IPS-18a (cell line): ENCODE measurements at regions not wholly inside any gene's neighbourhood (a gene's known extent, or its start where the extent isn't known, plus 50 kb on each side); places are given as distances from the start of the nearest gene placed in this dataset.

Source experiments
- H3K27ac ChIP-seq: one replicate; pipeline ENCODE4 v1.5.1; 2013; ENCODE audit warnings: low read length
- H3K27me3 ChIP-seq: one replicate; pipeline ENCODE4 v1.6.1; 2013; ENCODE audit warnings: mild to moderate bottlenecking, low read length; ENCODE audit not compliant: control insufficient read depth, insufficient read depth
- H3K36me3 ChIP-seq: one replicate; pipeline ENCODE4 v1.6.1; 2013; ENCODE audit warnings: low read depth, low read length; ENCODE audit not compliant: control insufficient read depth
- H3K4me1 ChIP-seq: one replicate; pipeline ENCODE4 v1.6.1; 2013; ENCODE audit warnings: low read depth, low read length; ENCODE audit not compliant: control insufficient read depth
- H3K4me3 ChIP-seq: one replicate; pipeline ENCODE4 v1.5.1; 2013; ENCODE audit warnings: low read length
- H3K9ac ChIP-seq: one replicate; pipeline ENCODE4 v1.6.1; 2013; ENCODE audit warnings: mild to moderate bottlenecking, low read length, moderate library complexity
- H3K9me3 ChIP-seq: one replicate; pipeline ENCODE4 v1.6.1; 2013; ENCODE audit warnings: low read depth, low read length; ENCODE audit not compliant: control insufficient read depth

- Histone ChIP-seq H3K4me3 (no peak overlapping the region), H3K27ac (no peak overlapping the region), H3K9ac (no peak overlapping the region), H3K27me3 (no peaks in the 10 kb centered on the region), H3K4me1 (no peaks in the 10 kb centered on the region), H3K36me3 (no peaks in the 10 kb centered on the region), H3K9me3 (no peaks in the 10 kb centered on the region)
These were observed 159.8 kb downstream of the TFAP2C start for GRCh38 chr20:56788671-56789610.

DNA sequence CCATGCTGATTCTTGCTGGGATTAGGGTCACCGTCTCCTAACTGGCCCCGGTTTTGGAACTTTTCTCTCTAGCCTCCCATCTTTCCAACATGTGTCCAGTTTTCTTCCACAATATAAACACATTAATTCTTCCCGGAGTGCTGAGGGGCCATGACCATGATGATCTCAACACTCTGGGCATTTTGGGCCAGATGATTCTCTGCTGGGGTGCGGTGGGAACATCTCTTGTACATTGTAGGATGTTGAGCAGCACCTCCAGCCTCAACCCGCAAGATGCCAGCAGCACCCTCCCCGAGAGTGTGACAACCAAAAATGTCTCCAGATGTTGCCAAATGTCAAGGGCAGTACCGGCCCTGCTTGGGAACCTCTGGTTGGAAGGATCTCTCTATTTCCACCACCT, 164.8 kb downstream of the TFAP2C start:
- no peak overlapping the region for H3K4me3 ChIP-seq
- no peaks in the 10 kb centered on the region for H3K27me3 ChIP-seq
- no peak overlapping the region for H3K27ac ChIP-seq
- no peak overlapping the region for H3K9ac ChIP-seq
- no peaks in the 10 kb centered on the region for H3K36me3 ChIP-seq
- H3K4me1 ChIP-seq, result no peaks in the 10 kb centered on the region
- H3K9me3 ChIP-seq, result no peaks in the 10 kb centered on the region

DNA sequence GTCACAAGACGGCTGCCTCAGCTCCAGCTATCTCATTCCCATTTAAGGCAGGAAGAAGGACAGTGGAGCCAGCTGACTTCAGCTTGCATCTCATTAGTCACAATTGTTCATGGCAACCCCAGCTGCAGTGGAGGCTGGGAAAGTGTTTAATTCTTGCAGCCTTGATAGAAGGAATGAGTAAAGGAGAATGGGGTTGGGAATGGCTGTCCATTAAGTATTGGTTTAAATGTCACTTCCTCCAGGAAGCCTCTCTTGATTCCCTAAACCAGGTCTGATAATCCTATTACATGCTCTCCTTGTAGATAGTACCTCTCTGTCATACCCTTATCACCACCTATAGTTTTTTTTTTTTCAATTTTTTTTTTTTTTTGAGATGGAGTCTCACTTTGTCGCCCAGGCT, 166.4 kb downstream of the TFAP2C start:
- no peaks in the 10 kb centered on the region for H3K9me3 ChIP-seq
- no peaks in the 10 kb centered on the region for H3K36me3 ChIP-seq
- H3K9ac ChIP-seq, result no peak overlapping the region
- H3K4me1 ChIP-seq, result no peaks in the 10 kb centered on the region
- H3K27ac ChIP-seq, result no peak overlapping the region
- H3K4me3 ChIP-seq, result no peak overlapping the region
- H3K27me3 ChIP-seq, result no peaks in the 10 kb centered on the region

- no peaks in the 10 kb centered on the region for H3K4me1 ChIP-seq
- H3K9ac ChIP-seq, result no peak overlapping the region
- H3K27me3 ChIP-seq, result no peaks in the 10 kb centered on the region
- no peak overlapping the region for H3K4me3 ChIP-seq
- H3K36me3 ChIP-seq, result no peaks in the 10 kb centered on the region
- no peaks in the 10 kb centered on the region for H3K9me3 ChIP-seq
- no peak overlapping the region for H3K27ac ChIP-seq
These were observed 167.2 kb downstream of the TFAP2C start for GRCh38 chr20:56796345-56796744.

GRCh38 chr20:56797023-56797422, 167.9 kb downstream of the TFAP2C start:
- Histone ChIP-seq H3K4me1 (no peaks in the 10 kb centered on the region), H3K4me3 (no peak overlapping the region), H3K9ac (no peak overlapping the region), H3K27me3 (no peaks in the 10 kb centered on the region), H3K27ac (no peak overlapping the region), H3K9me3 (no peaks in the 10 kb centered on the region), H3K36me3 (no peaks in the 10 kb centered on the region)

GRCh38 chr20:56798634-56799033, 169.5 kb downstream of the TFAP2C start:
- Histone ChIP-seq H3K36me3 (no peaks in the 10 kb centered on the region), H3K4me3 (no peak overlapping the region), H3K4me1 (no peaks in the 10 kb centered on the region), H3K9me3 (no peaks in the 10 kb centered on the region), H3K27ac (no peak overlapping the region), H3K27me3 (no peaks in the 10 kb centered on the region), H3K9ac (no peak overlapping the region)

DNA sequence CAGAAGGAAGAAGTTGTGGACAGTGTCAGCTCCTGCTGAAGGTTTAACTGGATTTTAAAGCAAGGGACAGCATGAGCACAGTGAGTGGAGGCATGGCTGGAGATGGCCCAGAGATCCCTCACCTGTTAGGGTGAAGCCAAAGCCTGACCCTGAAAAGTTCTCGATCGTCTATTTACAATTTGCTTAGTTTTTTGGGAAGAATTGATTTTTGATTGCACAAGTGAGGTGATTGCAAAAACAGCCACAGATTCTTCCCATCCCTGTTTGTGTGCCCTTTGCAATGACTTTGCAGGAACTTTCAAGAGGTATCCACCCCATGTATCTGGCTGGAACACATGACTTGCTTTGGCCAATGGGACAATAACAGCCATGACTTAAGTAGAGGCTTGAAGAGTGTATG, 170.1 kb downstream of the TFAP2C start:
- H3K27ac ChIP-seq, result no peak overlapping the region
- H3K4me1 ChIP-seq, result no peaks in the 10 kb centered on the region

GRCh38 chr20:56800088-56800487, 171.0 kb downstream of the TFAP2C start:
- Histone ChIP-seq H3K9me3 (no peaks in the 10 kb centered on the region), H3K4me1 (peaks cover 8% of the 10 kb centered on the region), H3K9ac (no peak overlapping the region), H3K27me3 (no peaks in the 10 kb centered on the region), H3K4me3 (no peak overlapping the region), H3K36me3 (no peaks in the 10 kb centered on the region), H3K27ac (no peak overlapping the region)

More for the DNA sequence above, 170.1 kb downstream of the TFAP2C start:
- Histone ChIP-seq H3K4me3 (no peak overlapping the region), H3K9ac (no peak overlapping the region), H3K36me3 (no peaks in the 10 kb centered on the region), H3K27me3 (no peaks in the 10 kb centered on the region), H3K9me3 (no peaks in the 10 kb centered on the region)

- Histone ChIP-seq H3K4me3 (no peak overlapping the region), H3K27ac (no peak overlapping the region), H3K9ac (no peak overlapping the region), H3K36me3 (no peaks in the 10 kb centered on the region), H3K4me1 (peaks cover 12% of the 10 kb centered on the region), H3K27me3 (peaks cover under 1% of the 10 kb centered on the region), H3K9me3 (no peaks in the 10 kb centered on the region)
These were observed 173.1 kb downstream of the TFAP2C start for GRCh38 chr20:56801971-56802755.

- no peaks in the 10 kb centered on the region for H3K36me3 ChIP-seq
- no peak overlapping the region for H3K27ac ChIP-seq
- no peak overlapping the region for H3K4me3 ChIP-seq
- H3K4me1 ChIP-seq, result peaks cover 17% of the 10 kb centered on the region
- no peak overlapping the region for H3K9ac ChIP-seq
- no peaks in the 10 kb centered on the region for H3K9me3 ChIP-seq
- H3K27me3 ChIP-seq, result peaks cover 7% of the 10 kb centered on the region
These were observed 173.7 kb downstream of the TFAP2C start for GRCh38 chr20:56802805-56803204.

DNA sequence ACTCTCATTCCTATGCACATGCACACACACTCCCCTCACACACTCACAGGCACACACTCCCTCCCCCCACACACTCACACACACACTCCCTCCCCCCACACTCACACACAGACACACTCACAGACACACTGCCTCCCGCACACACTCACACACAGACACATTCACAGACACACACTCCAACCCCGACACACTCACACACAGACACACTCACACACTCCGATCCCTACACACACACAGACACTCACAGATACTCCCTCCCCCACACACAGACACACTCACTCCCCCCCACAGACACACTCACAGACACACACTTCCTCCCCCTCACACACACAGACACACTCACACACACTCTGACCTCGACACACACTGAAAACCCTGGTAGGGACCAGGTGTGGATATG, 176.2 kb downstream of the TFAP2C start:
- Histone ChIP-seq H3K27ac (no peak overlapping the region), H3K36me3 (no peaks in the 10 kb centered on the region), H3K27me3 (peaks cover 9% of the 10 kb centered on the region), H3K9ac (no peak overlapping the region), H3K9me3 (no peaks in the 10 kb centered on the region), H3K4me1 (peaks cover 22% of the 10 kb centered on the region), H3K4me3 (no peak overlapping the region)
